AG04449 (cell line): ENCODE measurements at regions not wholly inside any gene's neighbourhood (a gene's known extent, or its start where the extent isn't known, plus 50 kb on each side); places are given as distances from the start of the nearest gene placed in this dataset.

Source experiments
- CTCF ChIA-PET: fragments of 350-600 bp; formaldehyde crosslinking; extraction: SDS; loops from one replicate; lab custom pipeline; 2021; ENCODE audit warnings: antibody characterized with exemption; lab: Yijun Ruan, JAX
- POLR2A ChIA-PET: fragments of 400-600, 350-600 bp; formaldehyde crosslinking; extraction: SDS; loops from one replicate; lab custom pipeline; 2020; ENCODE audit warnings: antibody characterized with exemption, inconsistent platforms; lab: Yijun Ruan, JAX
- DNase-seq: peaks from one replicate; pipeline ENCODE4 v3.0.0-alpha.2; 2010; ENCODE audit warnings: low read depth, low spot score
- H3K4me3 ChIP-seq: 2 replicates; pipeline ENCODE4 v1.5.1; 2011; ENCODE audit warnings: low read depth, mild to moderate bottlenecking, control low read depth, low read length
- TF ChIP-seq, protein P1 (sequence below): IDR thresholded peaks from one replicate; pipeline ENCODE4 v1.5.1; 2011; ENCODE audit warnings: mild to moderate bottlenecking, moderate library complexity, low read length, control low read depth, inconsistent platforms; ENCODE audit not compliant: insufficient read depth; ENCODE audit errors: missing control alignments

DNA sequence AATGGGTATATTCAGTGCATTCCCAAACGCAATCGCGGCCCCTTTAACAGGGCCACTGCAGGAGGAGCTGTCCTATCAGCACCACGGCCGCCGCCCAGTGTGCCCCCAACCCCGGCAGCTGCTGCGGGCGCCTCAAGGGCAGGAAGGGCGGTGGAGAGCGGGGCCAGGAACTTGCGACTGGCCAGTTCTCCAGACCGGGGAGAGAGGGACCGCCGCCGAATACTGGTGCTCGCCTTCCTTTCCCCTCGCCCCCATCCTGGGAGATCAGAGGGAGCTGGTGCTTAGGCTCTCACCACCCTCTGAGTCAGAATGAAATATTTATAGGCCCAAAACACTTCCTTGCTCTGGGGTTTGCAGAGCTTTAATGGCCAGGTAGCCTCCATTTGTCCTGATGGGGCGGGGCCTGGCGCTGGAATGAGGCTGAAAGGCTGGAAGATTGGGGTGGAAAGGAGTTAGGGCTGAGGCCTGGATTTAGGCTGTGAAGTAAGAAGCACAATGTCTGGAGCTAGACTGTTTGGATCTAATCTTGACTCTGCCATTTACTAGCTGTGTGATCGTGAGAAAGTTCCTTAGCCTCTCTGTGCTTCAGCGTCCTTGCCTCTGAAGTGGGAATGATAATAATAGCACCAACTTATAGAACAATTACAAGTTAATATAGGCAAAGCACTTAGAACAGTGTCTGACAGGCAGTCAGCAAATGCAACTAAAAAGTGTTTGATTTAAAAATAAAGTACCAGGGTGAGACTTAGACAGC, 75.5 kb downstream of the NAV1 start:
- CTCF ChIA-PET = interaction anchor here (0.7 to 2.2 kb wide), 3 partner anchors 8 to 83 kb away, joined by 3 to 7 read pairs (median 4); no protein-coding TSS in a partner anchor
- POLR2A ChIA-PET = interaction anchor here (0.8 to 1.0 kb wide), 2 partner anchors 11 to 36 kb away, joined by 3 read pairs; no protein-coding TSS in a partner anchor
- H3K4me3 ChIP-seq = no peak overlapping the region
- TF ChIP-seq, protein P1, sequence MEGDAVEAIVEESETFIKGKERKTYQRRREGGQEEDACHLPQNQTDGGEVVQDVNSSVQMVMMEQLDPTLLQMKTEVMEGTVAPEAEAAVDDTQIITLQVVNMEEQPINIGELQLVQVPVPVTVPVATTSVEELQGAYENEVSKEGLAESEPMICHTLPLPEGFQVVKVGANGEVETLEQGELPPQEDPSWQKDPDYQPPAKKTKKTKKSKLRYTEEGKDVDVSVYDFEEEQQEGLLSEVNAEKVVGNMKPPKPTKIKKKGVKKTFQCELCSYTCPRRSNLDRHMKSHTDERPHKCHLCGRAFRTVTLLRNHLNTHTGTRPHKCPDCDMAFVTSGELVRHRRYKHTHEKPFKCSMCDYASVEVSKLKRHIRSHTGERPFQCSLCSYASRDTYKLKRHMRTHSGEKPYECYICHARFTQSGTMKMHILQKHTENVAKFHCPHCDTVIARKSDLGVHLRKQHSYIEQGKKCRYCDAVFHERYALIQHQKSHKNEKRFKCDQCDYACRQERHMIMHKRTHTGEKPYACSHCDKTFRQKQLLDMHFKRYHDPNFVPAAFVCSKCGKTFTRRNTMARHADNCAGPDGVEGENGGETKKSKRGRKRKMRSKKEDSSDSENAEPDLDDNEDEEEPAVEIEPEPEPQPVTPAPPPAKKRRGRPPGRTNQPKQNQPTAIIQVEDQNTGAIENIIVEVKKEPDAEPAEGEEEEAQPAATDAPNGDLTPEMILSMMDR = no peak
- DNase-seq = no peak

DNA sequence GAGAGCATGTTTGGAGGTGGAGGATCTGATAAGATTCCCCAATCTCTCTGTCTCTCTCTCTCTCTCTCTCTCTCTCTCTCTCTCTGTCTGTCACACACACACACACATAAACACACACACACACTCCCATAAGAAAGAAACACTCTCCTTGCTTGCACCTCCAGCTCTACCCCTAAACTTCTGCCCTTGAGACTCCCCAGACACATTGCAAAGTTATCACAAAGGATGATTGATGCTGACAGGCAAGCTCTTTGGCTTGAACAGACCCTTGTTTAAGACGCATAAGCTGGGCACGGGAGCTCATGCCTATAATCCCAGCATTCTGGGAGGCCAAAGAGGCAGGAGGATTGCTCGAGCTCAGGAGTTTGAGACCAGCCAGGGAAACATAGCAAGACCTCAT, 78.2 kb downstream of the NAV1 start:
- no peak for DNase-seq
- ChIA-PET POLR2A (interaction anchor here (0.7 kb wide), 1 partner anchor 38 kb away, joined by 3 read pairs; no protein-coding TSS in a partner anchor), CTCF (interaction anchor here (0.8 to 1.2 kb wide), 4 partner anchors 8 to 104 kb away, joined by 3 to 4 read pairs (median 3); no protein-coding TSS in a partner anchor)
- TF ChIP-seq, protein P1 = no peak
- no peak overlapping the region for H3K4me3 ChIP-seq

DNA sequence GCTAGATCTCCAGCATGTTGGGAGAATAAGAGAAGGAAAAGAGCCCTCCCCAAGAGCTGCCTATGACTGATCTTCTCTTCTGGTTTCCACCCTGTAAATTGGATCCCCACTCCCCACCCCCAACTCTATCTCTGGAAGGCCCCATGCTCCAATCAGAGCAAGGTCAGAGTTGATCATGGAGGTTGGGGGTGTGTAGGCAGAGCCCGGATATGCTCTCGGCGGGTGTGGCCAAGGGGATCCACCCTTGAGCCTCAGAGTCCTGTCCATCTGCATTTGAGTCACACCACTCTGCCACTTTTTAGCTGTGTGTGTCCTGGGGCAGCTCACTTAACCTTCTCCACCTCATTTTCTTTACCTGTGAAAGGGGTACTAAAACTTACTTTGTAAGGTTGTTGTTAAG, 79.5 kb downstream of the NAV1 start:
- H3K4me3 ChIP-seq = no peak overlapping the region
- DNase-seq = no peak
- TF ChIP-seq, protein P1 = no peak
- ChIA-PET POLR2A (interaction anchor here (1.5 kb wide), 1 partner anchor 30 kb away, joined by 3 read pairs; no protein-coding TSS in a partner anchor), CTCF (interaction anchor here (1.2 to 1.6 kb wide), 3 partner anchors 86 to 106 kb away, joined by 4 to 7 read pairs (median 4); no protein-coding TSS in a partner anchor)

DNA sequence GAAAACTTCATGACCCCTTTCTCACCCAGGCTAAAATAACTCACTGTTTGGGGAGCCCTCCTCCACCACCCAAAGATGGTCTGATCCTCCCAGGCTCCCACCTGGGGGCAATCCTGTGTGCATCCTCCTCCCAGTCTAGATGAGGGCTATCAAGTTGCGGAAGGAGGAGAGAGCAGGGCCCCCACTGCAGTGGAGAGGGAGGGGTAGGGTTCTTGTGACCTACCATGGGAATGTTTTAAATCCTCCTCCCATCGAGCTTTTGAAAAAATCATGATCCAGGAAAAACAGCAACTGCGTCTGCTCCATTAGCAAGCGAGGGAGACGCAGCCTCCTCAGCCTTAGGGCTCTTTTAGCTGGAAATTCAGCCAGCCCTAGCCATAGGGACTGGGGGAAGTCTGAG, 80.0 kb downstream of the NAV1 start:
- ChIA-PET CTCF (interaction anchor here (1.6 kb wide), 2 partner anchors 85 to 90 kb away, joined by 4 to 7 read pairs; no protein-coding TSS in a partner anchor), POLR2A (interaction anchor here (1.5 kb wide), 1 partner anchor 30 kb away, joined by 3 read pairs; no protein-coding TSS in a partner anchor)
- DNase-seq = no peak
- TF ChIP-seq, protein P1 = no peak
- no peak overlapping the region for H3K4me3 ChIP-seq

DNA sequence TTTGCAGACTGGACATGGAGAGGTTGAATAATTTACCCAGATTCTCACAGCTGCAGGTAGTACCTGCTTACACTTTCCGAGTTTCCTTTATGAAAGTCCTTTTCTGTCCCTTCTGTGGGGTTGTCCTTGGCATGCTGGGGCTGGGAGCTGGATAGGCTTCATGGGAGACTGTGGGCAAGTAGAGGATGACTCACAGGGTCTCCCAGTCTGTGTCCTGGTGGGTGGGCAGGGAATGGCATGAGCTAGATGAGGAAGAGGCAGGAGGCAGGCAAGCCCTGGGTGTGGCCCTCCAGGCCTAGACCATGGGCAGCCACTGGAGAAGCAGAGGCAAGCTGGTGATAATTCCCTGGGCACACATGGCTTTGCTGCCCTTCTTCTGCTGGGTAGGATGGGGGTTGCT, 80.6 kb downstream of the NAV1 start:
- CTCF ChIA-PET = interaction anchor here (1.4 to 1.6 kb wide), 3 partner anchors 16 to 90 kb away, joined by 3 to 7 read pairs (median 4); no protein-coding TSS in a partner anchor
- no peak for DNase-seq
- no peak overlapping the region for H3K4me3 ChIP-seq
- POLR2A ChIA-PET = interaction anchor here (1.5 kb wide), 1 partner anchor 29 kb away, joined by 3 read pairs; no protein-coding TSS in a partner anchor
- TF ChIP-seq, protein P1 = no peak

DNA sequence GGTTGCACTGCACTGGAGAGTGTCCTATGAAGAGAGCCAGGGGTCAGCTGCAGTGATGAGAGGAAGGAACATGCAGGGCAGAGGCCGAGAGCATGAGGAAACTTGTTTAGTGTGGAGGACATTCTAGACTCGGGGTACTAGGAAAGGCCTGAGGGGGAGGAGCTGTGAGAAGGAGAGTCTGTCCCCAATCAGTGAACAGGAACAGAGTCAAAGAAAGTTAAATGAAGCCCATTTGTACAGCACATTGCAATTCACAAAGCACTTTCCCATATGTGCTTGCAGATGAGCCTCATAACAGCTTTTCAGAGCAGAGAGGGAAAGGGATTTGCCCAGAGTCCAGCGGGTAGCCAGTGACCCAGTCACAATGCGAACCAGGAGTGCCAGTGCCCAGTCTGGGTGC, 83.4 kb downstream of the NAV1 start:
- POLR2A ChIA-PET = no interaction called here
- TF ChIP-seq, protein P1 = no peak
- no peak for DNase-seq
- no peak overlapping the region for H3K4me3 ChIP-seq
- CTCF ChIA-PET = interaction anchor here (1.2 to 1.6 kb wide), 4 partner anchors 8 to 82 kb away, joined by 3 to 4 read pairs (median 4); no protein-coding TSS in a partner anchor
